HepG2 (cell line): ENCODE measurements at regions not wholly inside any gene's neighbourhood (a gene's known extent, or its start where the extent isn't known, plus 50 kb on each side); places are given as distances from the start of the nearest gene placed in this dataset.
A peak's percentile ranks its signal among the peaks of the same experiment; 100 is the strongest.

Source experiments
- ATAC-seq: fragments of 200-7000 bp; cut with Tn5 transposase; 3 replicates; pipeline ENCODE4 v1.9.1; 2020; ENCODE audit warnings: mild to moderate bottlenecking, moderate library complexity
- BruUV-seq: library from RNA; stranded (reverse); fragments of 400-500 nt; replicated peaks from 2 replicates; lab custom pipeline; 2021; lab: Mats Ljungman, UMichigan
- CTCF ChIA-PET: fragments of 300-600 bp; formaldehyde crosslinking; extraction: SDS; loops from one replicate; lab custom pipeline; 2021; ENCODE audit warnings: low total read pairs, inconsistent platforms, low intra/inter-chr PET ratio; lab: Yijun Ruan, JAX
- POLR2A ChIA-PET: fragments of 350-600 bp; sonication (Branson Sonifier 250); formaldehyde crosslinking; loops from one replicate; lab custom pipeline; 2020; ENCODE audit warnings: antibody characterized with exemption, inconsistent platforms; lab: Yijun Ruan, JAX
- DNase-seq: peaks from one replicate; pipeline ENCODE4 v3.0.0-alpha.2; 2015; ENCODE audit warnings: low spot score
- FAIRE-seq: peaks from 3 replicates; lab custom pipeline; 2011; peaks lifted over from hg19 to GRCh38; lab: Jason Lieb, UNC
- H2AFZ ChIP-seq: one replicate; pipeline ENCODE4 v1.6.1; 2011; ENCODE audit warnings: low read length, inconsistent platforms
- H3K27ac ChIP-seq: fragments of 300-600 bp; 3 replicates; pipeline ENCODE4 v1.8.0; 2011; ENCODE audit warnings: mixed run types, mild to moderate bottlenecking, mixed read lengths, low read length, inconsistent platforms; ENCODE audit not compliant: insufficient read depth; ENCODE audit errors: extremely low read length
- H3K27me3 ChIP-seq, 2 experiments: fragments of 200-600 bp in 1 of 2; 2 replicates in 1 of 2; 3 replicates in 1 of 2; pipeline versions ENCODE4 v1.6.0 to v1.8.0; 2011; ENCODE audit warnings: low read length in 2 of 2, mild to moderate bottlenecking in 2 of 2, moderate library complexity in 2 of 2, inconsistent platforms in 1 of 2; ENCODE audit not compliant: insufficient read depth in 2 of 2, control insufficient read depth in 1 of 2
- H3K36me3 ChIP-seq, 2 experiments: fragments of 200-600 bp in 1 of 2; replicated peaks in 1 of 2; 2 replicates in 1 of 2; 3 replicates in 1 of 2; pipeline versions ENCODE4 v1.5.1 to v1.8.0; 2011; ENCODE audit warnings: low read length in 2 of 2, inconsistent platforms in 1 of 2; ENCODE audit not compliant: insufficient read depth in 2 of 2, control insufficient read depth in 1 of 2
- H3K4me1 ChIP-seq: 2 replicates; pipeline ENCODE4 v1.5.1; 2012; ENCODE audit warnings: low read length, inconsistent platforms; ENCODE audit not compliant: insufficient read depth
- H3K4me2 ChIP-seq: 2 replicates; pipeline ENCODE4 v1.6.0; 2011; ENCODE audit warnings: low read depth, low read length, inconsistent platforms
- H3K4me3 ChIP-seq, 3 experiments: fragments of 200-600 bp in 1 of 3; sonication (generic), shearing (Covaris generic) in 1 of 3; replicated peaks in 1 of 3; 2 replicates each; pipeline ENCODE4 v1.5.1; 2011 to 2016; ENCODE audit warnings: low read length in 3 of 3, inconsistent platforms in 2 of 3, low read depth in 2 of 3, mild to moderate bottlenecking in 2 of 3, control low read depth in 1 of 3, mixed read lengths in 1 of 3; ENCODE audit not compliant: insufficient read depth in 1 of 3
- H3K79me2 ChIP-seq: one replicate; pipeline ENCODE4 v1.6.1; 2011; ENCODE audit warnings: low read length, inconsistent platforms; ENCODE audit not compliant: insufficient read depth
- H3K9ac ChIP-seq: 2 replicates; pipeline ENCODE4 v1.6.0; 2011; ENCODE audit warnings: mild to moderate bottlenecking, low read depth, low read length, inconsistent platforms; ENCODE audit not compliant: insufficient read depth
- H3K9me3 ChIP-seq: 2 replicates; pipeline ENCODE4 v1.5.1; 2012; ENCODE audit warnings: mild to moderate bottlenecking, low read length
- H4K20me1 ChIP-seq: 2 replicates; pipeline ENCODE4 v1.6.0; 2011; ENCODE audit warnings: inconsistent platforms, mild to moderate bottlenecking, low read length, moderate library complexity; ENCODE audit not compliant: insufficient read depth
- ARNT2 ChIP-seq: sonication (generic); formaldehyde crosslinking; IDR thresholded peaks from 2 replicates; pipeline ENCODE4 v1.8.0; 2022; ENCODE audit warnings: mild to moderate bottlenecking, low read depth, missing genetic modification reagents, moderate library complexity
- ARNTL ChIP-seq: sonication (generic); formaldehyde crosslinking; IDR thresholded peaks from 2 replicates; pipeline ENCODE4 v1.4.0; 2020; ENCODE audit warnings: mild to moderate bottlenecking, missing genetic modification reagents
- ATF7 ChIP-seq, 2 experiments: fragments of 450-650 bp in 1 of 2; sonication (generic) in 1 of 2; formaldehyde crosslinking in 1 of 2; IDR thresholded peaks; 2 replicates each; pipeline versions ENCODE4 v1.4.0 to v1.6.1; 2016 to 2020; ENCODE audit warnings: antibody characterized with exemption in 1 of 2, mild to moderate bottlenecking in 1 of 2, missing genetic modification reagents in 1 of 2
- BRD4 ChIP-seq: sonication (generic); formaldehyde crosslinking; IDR thresholded peaks from 2 replicates; pipeline ENCODE4 v1.4.0; 2020; ENCODE audit warnings: missing genetic modification reagents
- CC2D1A ChIP-seq: sonication (generic); formaldehyde crosslinking; IDR thresholded peaks from 2 replicates; pipeline ENCODE4 v1.8.1; 2023; ENCODE audit warnings: mild to moderate bottlenecking, missing genetic modification reagents
- HOXA3 ChIP-seq: sonication (generic); formaldehyde crosslinking; IDR thresholded peaks from 2 replicates; pipeline ENCODE4 v1.5.0; 2020; ENCODE audit warnings: missing genetic modification reagents
- MAFF ChIP-seq: IDR thresholded peaks from 2 replicates; pipeline ENCODE4 v1.6.1; 2011; ENCODE audit warnings: low read depth, low read length, improper control_type of control experiment
- MAFK ChIP-seq, 2 experiments: IDR thresholded peaks in 1 of 2; conservative IDR thresholded peaks in 1 of 2; 2 replicates each; pipeline ENCODE4 v1.6.1; 2011; ENCODE audit warnings: improper control_type of control experiment in 2 of 2, low read length in 2 of 2
- RFXANK ChIP-seq: IDR thresholded peaks from 2 replicates; pipeline ENCODE4 v1.6.1; 2016
- STAT5B ChIP-seq: sonication (generic); formaldehyde crosslinking; IDR thresholded peaks from 2 replicates; pipeline ENCODE4 v1.4.0; 2020; ENCODE audit warnings: missing genetic modification reagents
- ZFP36L2 ChIP-seq: sonication (generic); formaldehyde crosslinking; IDR thresholded peaks from 2 replicates; pipeline ENCODE4 v1.4.0; 2020; ENCODE audit warnings: missing genetic modification reagents
- ZNF17 ChIP-seq: sonication (generic); formaldehyde crosslinking; IDR thresholded peaks from 2 replicates; pipeline ENCODE4 v1.5.0; 2020; ENCODE audit warnings: mild to moderate bottlenecking, missing genetic modification reagents
- ZNF20 ChIP-seq: sonication (generic); formaldehyde crosslinking; IDR thresholded peaks from 2 replicates; pipeline ENCODE4 v1.4.0; 2020; ENCODE audit warnings: mild to moderate bottlenecking, moderate library complexity, missing genetic modification reagents
- ZNF230 ChIP-seq: sonication (generic); formaldehyde crosslinking; IDR thresholded peaks from 2 replicates; pipeline ENCODE4 v1.4.0; 2020; ENCODE audit warnings: mild to moderate bottlenecking, missing genetic modification reagents
- ZNF263 ChIP-seq: sonication (generic); formaldehyde crosslinking; IDR thresholded peaks from 2 replicates; pipeline ENCODE4 v1.4.0; 2020; ENCODE audit warnings: missing genetic modification reagents
- ZNF333 ChIP-seq: sonication (generic); formaldehyde crosslinking; IDR thresholded peaks from 2 replicates; pipeline ENCODE4 v1.4.0; 2020; ENCODE audit warnings: mild to moderate bottlenecking, missing genetic modification reagents, borderline replicate concordance
- ZNF546 ChIP-seq: sonication (generic); formaldehyde crosslinking; conservative IDR thresholded peaks from 2 replicates; pipeline ENCODE4 v1.8.1; 2023; ENCODE audit warnings: mild to moderate bottlenecking, missing genetic modification reagents
- ZNF652 ChIP-seq: IDR thresholded peaks from 2 replicates; pipeline ENCODE4 v1.6.1; 2016; ENCODE audit warnings: low read depth, borderline replicate concordance
- ZNF878 ChIP-seq: sonication (generic); formaldehyde crosslinking; IDR thresholded peaks from 2 replicates; pipeline ENCODE4 v1.8.1; 2023; ENCODE audit warnings: mild to moderate bottlenecking, missing genetic modification reagents, moderate library complexity
- WGBS: methylation state at CpG from one replicate; pipeline ENCODE4 v1.1.6; 2017; ENCODE audit warnings: low lambda C conversion rate; 5-methylcytosine and 5-hydroxymethylcytosine counted together
- in situ Hi-C: cut with HindIII; loops from 2 replicates; pipeline ENCODE4 v1.10.0; 2017; ENCODE audit warnings: low pct_unique_long_range_greater_than_20kb; ENCODE audit not compliant: extremely low pct_ligation_motif_present
- intact Hi-C: fragments of 100-400 bp; cut with micrococcal nuclease; formaldehyde crosslinking; loops from one replicate; pipeline ENCODE4 v1.10.0; 2022; ENCODE audit not compliant: unreplicated experiment
- TF ChIP-seq, protein P1 (sequence below): sonication (generic); formaldehyde crosslinking; IDR thresholded peaks from 2 replicates; pipeline ENCODE4 v1.5.0; 2020; ENCODE audit warnings: missing genetic modification reagents, mild to moderate bottlenecking, borderline replicate concordance
- TF ChIP-seq, protein P2 (sequence below): sonication (generic); formaldehyde crosslinking; IDR thresholded peaks from 2 replicates; pipeline ENCODE4 v1.4.0; 2020; ENCODE audit warnings: missing genetic modification reagents

DNA sequence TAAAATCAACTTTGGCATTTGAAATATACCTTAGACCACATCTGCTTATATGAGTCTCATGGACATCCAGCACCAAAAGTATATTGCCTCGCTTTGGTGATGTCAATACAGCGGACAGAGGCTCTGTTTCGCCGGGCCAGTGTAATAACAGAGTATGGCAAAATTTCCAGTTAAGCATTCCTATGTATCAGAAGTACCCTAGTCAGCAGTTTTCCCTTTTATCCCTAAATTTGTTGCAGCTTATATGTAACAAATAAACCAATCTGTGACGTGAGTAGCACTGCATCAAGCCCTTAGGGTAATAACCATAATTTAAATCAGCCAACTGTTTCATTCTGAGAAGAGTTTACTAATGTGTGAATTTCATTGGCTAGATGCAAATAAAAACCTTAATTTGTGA is 585.5 kb upstream of the ADGRB3 start:
- no peak overlapping the region for H2AFZ ChIP-seq
- WGBS, result 0% methylated on average over 5 of the region's 5 CpGs
- TF ChIP-seq CC2D1A (CRISPR knock-in tag), result no peak
- TF ChIP-seq BRD4, result no peak
- TF ChIP-seq ZNF263 (CRISPR knock-in tag), result no peak
- TF ChIP-seq MAFK (conservative IDR thresholded peaks at IDR 0.05 in 1 of 2, IDR thresholded peaks at IDR 0.05 in 1 of 2; ENCODE audit: low read length in 2 of 2), result peak; percentile 62 to 86; a peak in 3 of 4 replicates
- no peak for TF ChIP-seq RFXANK (CRISPR knock-in tag)
- TF ChIP-seq ARNT2 (CRISPR knock-in tag), result no peak
- TF ChIP-seq ATF7 (IDR thresholded peaks at IDR 0.05), result no peak
- no peak for TF ChIP-seq ATF7 (CRISPR knock-in tag; IDR thresholded peaks at IDR 0.05)
- no peak for TF ChIP-seq ZNF333 (CRISPR knock-in tag)
- peak; percentile 78 for TF ChIP-seq MAFF
- DNase-seq (no peak), FAIRE-seq (no peak), ATAC-seq (no peak)
- H3K27me3 ChIP-seq, result no peaks in the 10 kb centered on the region
- no peaks in the 10 kb centered on the region for H3K9me3 ChIP-seq
- CTCF ChIA-PET, result no interaction called here
- H3K79me2 ChIP-seq, result no peaks in the 10 kb centered on the region
- in situ Hi-C loops, result no loop called here
- no peak overlapping the region for H3K4me2 ChIP-seq
- POLR2A ChIA-PET, result no interaction called here
- no peaks in the 10 kb centered on the region for H4K20me1 ChIP-seq
- H3K4me1 ChIP-seq, result no peaks in the 10 kb centered on the region
- no peak overlapping the region for H3K27ac ChIP-seq
- H3K4me3 ChIP-seq, result no peak overlapping the region
- BruUV-seq, result no TSS peak
- intact Hi-C loops, result no loop called here
- H3K9ac ChIP-seq, result no peak overlapping the region
- H3K36me3 ChIP-seq, result no peaks in the 10 kb centered on the region

DNA sequence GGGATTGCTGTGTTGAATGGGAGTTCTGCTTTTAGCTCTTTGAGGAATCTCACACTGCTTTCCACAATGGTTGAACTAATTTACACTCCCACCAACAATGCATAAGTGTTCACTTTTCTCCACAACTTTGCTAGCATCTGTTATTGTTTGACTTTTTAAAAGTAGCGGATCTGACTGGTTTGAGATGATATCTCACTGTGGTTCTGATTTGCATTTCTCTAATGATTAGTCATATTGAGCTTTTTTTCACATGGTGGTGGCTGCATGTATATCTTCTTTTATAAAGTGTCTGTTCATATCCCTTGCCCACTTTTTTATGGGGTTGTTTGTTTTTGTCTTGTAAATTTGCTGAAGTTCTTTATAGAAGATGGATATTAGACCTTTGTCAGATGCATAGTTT is 588.3 kb upstream of the ADGRB3 start:
- no peak for ATAC-seq
- no TSS peak for BruUV-seq
- no peak for DNase-seq
- ChIA-PET CTCF (no interaction called here), POLR2A (no interaction called here)
- WGBS, result 7% methylated on average over 1 of the region's 1 CpG
- Histone ChIP-seq H3K4me2 (no peak overlapping the region), H3K4me1 (no peaks in the 10 kb centered on the region), H3K27ac (no peak overlapping the region), H3K9ac (no peak overlapping the region), H3K36me3 (no peaks in the 10 kb centered on the region), H4K20me1 (no peaks in the 10 kb centered on the region), H3K27me3 (no peaks in the 10 kb centered on the region), H2AFZ (no peak overlapping the region), H3K79me2 (no peaks in the 10 kb centered on the region), H3K9me3 (no peaks in the 10 kb centered on the region), H3K4me3 (no peak overlapping the region)
- in situ Hi-C loops, result no loop called here
- intact Hi-C loops, result no loop called here
- no peak for FAIRE-seq
- no peak for TF ChIP-seq STAT5B (CRISPR knock-in tag)
- TF ChIP-seq HOXA3, result no peak
- TF ChIP-seq ZFP36L2 (CRISPR knock-in tag), result no peak
- TF ChIP-seq ZNF17 (CRISPR knock-in tag), result no peak
- TF ChIP-seq ZNF546 (CRISPR knock-in tag), result no peak
- TF ChIP-seq ZNF652 (CRISPR knock-in tag), result no peak
- no peak for TF ChIP-seq ZNF878
- no peak for TF ChIP-seq ZNF230 (CRISPR knock-in tag)
- TF ChIP-seq ARNTL (CRISPR knock-in tag), result no peak
- no peak for TF ChIP-seq ZNF20
- TF ChIP-seq, protein P1, sequence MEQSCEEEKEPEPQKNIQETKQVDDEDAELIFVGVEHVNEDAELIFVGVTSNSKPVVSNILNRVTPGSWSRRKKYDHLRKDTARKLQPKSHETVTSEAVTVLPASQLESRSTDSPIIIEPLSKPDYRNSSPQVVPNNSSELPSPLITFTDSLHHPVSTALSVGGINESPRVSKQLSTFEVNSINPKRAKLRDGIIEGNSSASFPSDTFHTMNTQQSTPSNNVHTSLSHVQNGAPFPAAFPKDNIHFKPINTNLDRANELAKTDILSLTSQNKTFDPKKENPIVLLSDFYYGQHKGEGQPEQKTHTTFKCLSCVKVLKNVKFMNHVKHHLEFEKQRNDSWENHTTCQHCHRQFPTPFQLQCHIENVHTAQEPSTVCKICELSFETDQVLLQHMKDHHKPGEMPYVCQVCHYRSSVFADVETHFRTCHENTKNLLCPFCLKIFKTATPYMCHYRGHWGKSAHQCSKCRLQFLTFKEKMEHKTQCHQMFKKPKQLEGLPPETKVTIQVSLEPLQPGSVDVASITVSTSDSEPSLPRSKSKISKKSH (CRISPR knock-in tag), result no peak
- TF ChIP-seq, protein P2, sequence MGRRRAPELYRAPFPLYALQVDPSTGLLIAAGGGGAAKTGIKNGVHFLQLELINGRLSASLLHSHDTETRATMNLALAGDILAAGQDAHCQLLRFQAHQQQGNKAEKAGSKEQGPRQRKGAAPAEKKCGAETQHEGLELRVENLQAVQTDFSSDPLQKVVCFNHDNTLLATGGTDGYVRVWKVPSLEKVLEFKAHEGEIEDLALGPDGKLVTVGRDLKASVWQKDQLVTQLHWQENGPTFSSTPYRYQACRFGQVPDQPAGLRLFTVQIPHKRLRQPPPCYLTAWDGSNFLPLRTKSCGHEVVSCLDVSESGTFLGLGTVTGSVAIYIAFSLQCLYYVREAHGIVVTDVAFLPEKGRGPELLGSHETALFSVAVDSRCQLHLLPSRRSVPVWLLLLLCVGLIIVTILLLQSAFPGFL (CRISPR knock-in tag), result no peak
